NB4 (cell line): ENCODE measurements at regions not wholly inside any gene's neighbourhood (a gene's known extent, or its start where the extent isn't known, plus 50 kb on each side); places are given as distances from the start of the nearest gene placed in this dataset.

Experiments
- MYC ChIP-seq: IDR thresholded peaks from 2 replicates; pipeline ENCODE4 v1.6.1; 2011; ENCODE audit warnings: low read depth, low read length
- POLR2A ChIP-seq: IDR thresholded peaks from 2 replicates; pipeline ENCODE4 v1.6.1; 2011; ENCODE audit warnings: mild to moderate bottlenecking; ENCODE audit not compliant: insufficient read length; ENCODE audit errors: extremely low read depth
- TF ChIP-seq, protein P1 (sequence below): IDR thresholded peaks from one replicate; pipeline ENCODE4 v1.5.1; 2012; ENCODE audit warnings: low read depth, low read length

DNA sequence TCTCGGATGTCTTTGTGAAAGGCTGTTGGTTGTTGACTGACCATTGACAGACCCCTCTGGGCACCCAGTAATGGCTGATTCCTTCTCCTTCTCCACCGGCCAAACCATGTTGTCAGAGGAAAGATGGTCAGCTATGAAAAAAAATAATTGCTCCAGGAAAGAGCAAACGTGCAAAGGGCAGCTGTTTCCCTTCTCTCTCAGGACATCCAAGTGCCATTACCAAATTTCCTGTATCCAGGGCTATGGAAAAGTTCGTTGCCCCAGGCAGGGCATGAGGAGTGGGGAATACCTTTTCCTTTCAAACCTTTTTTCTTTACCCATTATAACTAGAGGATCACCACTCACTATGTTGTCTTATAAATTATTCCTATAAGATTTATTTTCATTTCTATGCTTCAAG is 321.5 kb upstream of the HNRNPA3 start:
- TF ChIP-seq, protein P1, sequence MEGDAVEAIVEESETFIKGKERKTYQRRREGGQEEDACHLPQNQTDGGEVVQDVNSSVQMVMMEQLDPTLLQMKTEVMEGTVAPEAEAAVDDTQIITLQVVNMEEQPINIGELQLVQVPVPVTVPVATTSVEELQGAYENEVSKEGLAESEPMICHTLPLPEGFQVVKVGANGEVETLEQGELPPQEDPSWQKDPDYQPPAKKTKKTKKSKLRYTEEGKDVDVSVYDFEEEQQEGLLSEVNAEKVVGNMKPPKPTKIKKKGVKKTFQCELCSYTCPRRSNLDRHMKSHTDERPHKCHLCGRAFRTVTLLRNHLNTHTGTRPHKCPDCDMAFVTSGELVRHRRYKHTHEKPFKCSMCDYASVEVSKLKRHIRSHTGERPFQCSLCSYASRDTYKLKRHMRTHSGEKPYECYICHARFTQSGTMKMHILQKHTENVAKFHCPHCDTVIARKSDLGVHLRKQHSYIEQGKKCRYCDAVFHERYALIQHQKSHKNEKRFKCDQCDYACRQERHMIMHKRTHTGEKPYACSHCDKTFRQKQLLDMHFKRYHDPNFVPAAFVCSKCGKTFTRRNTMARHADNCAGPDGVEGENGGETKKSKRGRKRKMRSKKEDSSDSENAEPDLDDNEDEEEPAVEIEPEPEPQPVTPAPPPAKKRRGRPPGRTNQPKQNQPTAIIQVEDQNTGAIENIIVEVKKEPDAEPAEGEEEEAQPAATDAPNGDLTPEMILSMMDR: no peak
- TF ChIP-seq POLR2A (no peak), MYC (no peak)
